ENCODE measurements at regions not wholly inside any gene's neighbourhood (a gene's known extent, or its start where the extent isn't known, plus 50 kb on each side); places are given as distances from the start of the nearest gene placed in this dataset.

DNA sequence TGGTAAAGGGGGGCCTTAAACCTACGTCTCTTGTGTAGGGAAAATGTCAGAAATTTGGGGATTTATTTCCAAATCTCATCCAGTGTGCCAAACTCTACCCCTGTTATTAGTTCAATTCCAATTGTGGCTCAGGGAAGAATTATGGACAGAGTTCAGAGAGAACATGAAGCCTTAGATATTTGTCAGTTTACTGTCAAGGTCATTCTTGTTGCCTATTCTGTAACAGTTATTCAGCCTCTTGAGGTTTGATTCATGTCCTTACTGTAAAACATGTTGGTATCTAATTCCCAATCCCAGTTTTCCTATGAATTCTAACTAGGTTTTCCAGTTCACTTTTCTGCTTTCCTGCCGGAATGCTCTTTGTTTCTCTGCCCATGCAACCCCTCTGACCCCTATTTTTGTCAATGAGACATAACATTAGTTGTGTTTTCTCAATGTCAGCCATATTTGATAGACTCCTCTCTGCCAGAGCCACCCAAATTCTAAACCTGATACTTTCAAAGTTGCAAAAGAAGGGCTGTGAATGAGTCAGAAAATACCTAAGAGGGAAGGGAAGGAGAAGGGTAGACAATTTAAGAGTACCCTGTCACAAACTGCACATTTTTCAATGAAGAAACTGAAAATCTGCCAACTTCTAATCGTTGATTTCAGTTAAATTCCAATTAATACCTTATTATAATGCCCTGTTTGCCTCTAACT lies 52.4 kb downstream of the ATOSA start:
- Histone ChIP-seq H3K9me3 (no peaks in the 10 kb centered on the region), H3K27ac (no peak overlapping the region), H3K27me3 (no peaks in the 10 kb centered on the region), H3K36me3 (peaks cover 22 to 56% (median 34%) of the 10 kb centered on the region in 3 donors), H3K4me1 (peaks cover 0 to 11% (median 5%) of the 10 kb centered on the region in 4 donors), H3K4me3 (no peak overlapping the region)
- intact Hi-C loops (cut with DNase I; ENCODE audit: low total_unique reads): no loop called here
- DNase-seq: no peak
- TF ChIP-seq CTCF (IDR thresholded peaks at IDR 0.05): no peak

DNA sequence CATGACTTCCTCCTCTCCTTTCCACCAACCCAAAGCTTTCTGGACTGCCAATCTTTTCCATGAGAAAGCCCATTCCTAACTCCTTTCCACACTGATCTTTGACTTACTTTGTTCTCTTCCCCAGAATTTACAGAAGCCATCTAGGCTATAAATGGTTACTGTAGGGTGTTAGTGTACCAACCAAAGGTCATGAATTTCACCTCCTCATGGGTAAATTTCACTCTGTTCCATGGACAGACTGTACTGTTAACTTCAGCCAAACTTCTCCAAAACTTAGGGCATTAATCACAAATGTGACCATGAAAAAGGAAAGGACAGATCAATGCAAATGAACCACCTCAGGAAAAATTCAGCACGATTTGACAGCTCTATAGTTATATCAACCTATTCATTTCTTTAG lies 54.9 kb downstream of the ATOSA start:
- Histone ChIP-seq H3K27ac (no peak overlapping the region), H3K4me1 (peaks cover 0 to 11% (median 5%) of the 10 kb centered on the region in 4 donors), H3K27me3 (no peaks in the 10 kb centered on the region), H3K4me3 (no peak overlapping the region), H3K9me3 (no peaks in the 10 kb centered on the region), H3K36me3 (peaks cover 29 to 69% (median 48%) of the 10 kb centered on the region in 3 donors)
- intact Hi-C loops (cut with DNase I; ENCODE audit: low total_unique reads): no loop called here
- TF ChIP-seq CTCF (IDR thresholded peaks at IDR 0.05): no peak
- DNase-seq: no peak

- Histone ChIP-seq H3K9me3 (no peaks in the 10 kb centered on the region), H3K4me3 (no peak overlapping the region), H3K27me3 (no peaks in the 10 kb centered on the region), H3K27ac (no peak overlapping the region), H3K4me1 (peaks cover 0 to 11% (median 5%) of the 10 kb centered on the region in 4 donors), H3K36me3 (peaks cover 32 to 66% (median 56%) of the 10 kb centered on the region in 3 donors)
- intact Hi-C loops (cut with DNase I; ENCODE audit: low total_unique reads): no loop called here
- DNase-seq: no peak
- no peak for TF ChIP-seq CTCF (IDR thresholded peaks at IDR 0.05)
Observed at GRCh38 chr15:52622791-52623190, 54.0 kb upstream of the ARPP19 start.

- DNase-seq: no peak
- peaks cover 0 to 11% (median 5%) of the 10 kb centered on the region in 4 donors for H3K4me1 ChIP-seq
- no peaks in the 10 kb centered on the region for H3K27me3 ChIP-seq
- H3K4me3 ChIP-seq: no peak overlapping the region
- no peaks in the 10 kb centered on the region for H3K9me3 ChIP-seq
- intact Hi-C loops (cut with DNase I; ENCODE audit: low total_unique reads): no loop called here
- no peak overlapping the region for H3K27ac ChIP-seq
- peaks cover 33 to 75% (median 71%) of the 10 kb centered on the region in 3 donors for H3K36me3 ChIP-seq
- no peak for TF ChIP-seq CTCF (IDR thresholded peaks at IDR 0.05)
Observed at GRCh38 chr15:52620496-52620895, 51.7 kb upstream of the ARPP19 start.

All from tibial artery (tissue), 4 donors.